Esophagus muscularis mucosa (tissue), 4 donors: ENCODE measurements at regions not wholly inside any gene's neighbourhood (a gene's known extent, or its start where the extent isn't known, plus 50 kb on each side); places are given as distances from the start of the nearest gene placed in this dataset.

Experiments used
- CTCF ChIP-seq, 3 experiments: fragments of 200-600 bp in 2 of 3; fragments of 450-650 bp in 1 of 3; sonication (generic) in 2 of 3; IDR thresholded peaks; one replicate each; pipeline ENCODE4 v1.5.1; 2017 to 2019; ENCODE audit warnings: antibody characterized with exemption in 3 of 3, mild to moderate bottlenecking in 2 of 3, moderate library complexity in 1 of 3
- EP300 ChIP-seq: sonication (generic); formaldehyde crosslinking; IDR thresholded peaks from one replicate; pipeline ENCODE4 v1.6.1; 2017; ENCODE audit warnings: antibody characterized with exemption
- POLR2A ChIP-seq: fragments of 450-650 bp; IDR thresholded peaks from one replicate; pipeline ENCODE4 v1.6.1; 2017; ENCODE audit warnings: antibody characterized with exemption, moderate library complexity, mild to moderate bottlenecking, low read depth
- POLR2AphosphoS5 ChIP-seq, 2 donors: sonication (generic); formaldehyde crosslinking; IDR thresholded peaks; one replicate each; pipeline ENCODE4 v1.6.1; 2017; ENCODE audit warnings: antibody characterized with exemption in 2 of 2

- TF ChIP-seq POLR2AphosphoS5 (IDR thresholded peaks at IDR 0.05): no peak
- no peak for TF ChIP-seq CTCF (IDR thresholded peaks at IDR 0.05)
- no peak for TF ChIP-seq POLR2A
- no peak for TF ChIP-seq EP300
Observed at GRCh38 chr11:80204021-80204420, 763.2 kb upstream of the TENM4 start.
